ENCODE measurements at regions not wholly inside any gene's neighbourhood (a gene's known extent, or its start where the extent isn't known, plus 50 kb on each side); places are given as distances from the start of the nearest gene placed in this dataset.

DNA sequence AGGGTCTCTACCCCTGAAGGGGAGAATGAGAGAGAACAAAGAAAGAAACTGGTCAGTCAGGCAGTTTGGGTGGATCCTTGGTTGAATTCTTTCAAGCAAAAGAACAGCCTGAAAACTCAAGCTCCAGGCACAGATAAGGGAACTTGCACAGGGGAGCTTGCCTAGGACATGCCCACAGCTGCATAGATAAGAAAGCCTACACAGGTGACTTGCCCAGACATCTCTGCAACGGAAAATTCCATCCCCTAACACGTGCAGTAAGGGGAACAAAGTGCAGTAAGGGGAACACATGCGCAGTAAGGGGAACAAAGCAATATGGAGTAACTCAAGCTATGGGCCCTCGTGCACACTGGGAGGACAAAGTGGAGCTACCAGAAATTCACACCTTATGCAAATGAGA is 540.1 kb upstream of the MIS18BP1 start:
- TF ChIP-seq CTCF (IDR thresholded peaks at IDR 0.05; ENCODE audit: low read depth, low read length, missing input control): no peak
- no peak for TF ChIP-seq RAD21 (IDR thresholded peaks at IDR 0.05)
- no peak for TF ChIP-seq SP1 (IDR thresholded peaks at IDR 0.05)
- TF ChIP-seq YY1 (IDR thresholded peaks at IDR 0.05): no peak
- TF ChIP-seq MAX (IDR thresholded peaks at IDR 0.05): no peak
- TF ChIP-seq JUND (IDR thresholded peaks at IDR 0.05): no peak
- no peak for TF ChIP-seq ATF3 (IDR thresholded peaks at IDR 0.05)
- no peak for TF ChIP-seq TAF1 (conservative IDR thresholded peaks at IDR 0.05)

Data from liver (tissue), 3 donors.